ENCODE measurements at regions not wholly inside any gene's neighbourhood (a gene's known extent, or its start where the extent isn't known, plus 50 kb on each side); places are given as distances from the start of the nearest gene placed in this dataset.

GRCh38 chr3:180375831-180376230 lies 226.1 kb upstream of the TTC14 start:
- no peak overlapping the region for H3K4me3 ChIP-seq (ENCODE audit: low read depth, low read length, poor library complexity, severe bottlenecking)
- 0 out of 2 replicates have a peak, but pooled peaks cover 2% of the 10 kb centered on the region for H3K9me3 ChIP-seq (ENCODE audit: low read length)
- no peak overlapping the region for H3K27ac ChIP-seq (ENCODE audit: low read depth, low read length, poor library complexity, severe bottlenecking)
- no peaks in the 10 kb centered on the region for H3K4me1 ChIP-seq (ENCODE audit: insufficient read depth, low read length, severe bottlenecking)
- H3K79me2 ChIP-seq (ENCODE audit: insufficient read depth, low read length), result no peaks in the 10 kb centered on the region
- no peaks in the 10 kb centered on the region for H4K20me1 ChIP-seq (ENCODE audit: insufficient read depth, low read length)
- no peaks in the 10 kb centered on the region for H3K27me3 ChIP-seq (ENCODE audit: insufficient read depth, low read length)
- H3K36me3 ChIP-seq (ENCODE audit: insufficient read depth, low read length), result no peaks in the 10 kb centered on the region
- no peaks in the 10 kb centered on the region for H3K9me2 ChIP-seq (ENCODE audit: low read depth, low read length)
- no peak overlapping the region for H3K9ac ChIP-seq (ENCODE audit: low read length)
- no peak overlapping the region for H3K4me2 ChIP-seq (ENCODE audit: low read length)
- H2AFZ ChIP-seq (ENCODE audit: low read length), result no peak overlapping the region
- TF ChIP-seq, protein P1, sequence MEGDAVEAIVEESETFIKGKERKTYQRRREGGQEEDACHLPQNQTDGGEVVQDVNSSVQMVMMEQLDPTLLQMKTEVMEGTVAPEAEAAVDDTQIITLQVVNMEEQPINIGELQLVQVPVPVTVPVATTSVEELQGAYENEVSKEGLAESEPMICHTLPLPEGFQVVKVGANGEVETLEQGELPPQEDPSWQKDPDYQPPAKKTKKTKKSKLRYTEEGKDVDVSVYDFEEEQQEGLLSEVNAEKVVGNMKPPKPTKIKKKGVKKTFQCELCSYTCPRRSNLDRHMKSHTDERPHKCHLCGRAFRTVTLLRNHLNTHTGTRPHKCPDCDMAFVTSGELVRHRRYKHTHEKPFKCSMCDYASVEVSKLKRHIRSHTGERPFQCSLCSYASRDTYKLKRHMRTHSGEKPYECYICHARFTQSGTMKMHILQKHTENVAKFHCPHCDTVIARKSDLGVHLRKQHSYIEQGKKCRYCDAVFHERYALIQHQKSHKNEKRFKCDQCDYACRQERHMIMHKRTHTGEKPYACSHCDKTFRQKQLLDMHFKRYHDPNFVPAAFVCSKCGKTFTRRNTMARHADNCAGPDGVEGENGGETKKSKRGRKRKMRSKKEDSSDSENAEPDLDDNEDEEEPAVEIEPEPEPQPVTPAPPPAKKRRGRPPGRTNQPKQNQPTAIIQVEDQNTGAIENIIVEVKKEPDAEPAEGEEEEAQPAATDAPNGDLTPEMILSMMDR (IDR thresholded peaks at IDR 0.05; ENCODE audit: low read length), result no peak
- no peak for TF ChIP-seq EZH2 (IDR thresholded peaks at IDR 0.05; ENCODE audit: borderline replicate concordance, low read length)
- H3F3A ChIP-seq (ENCODE audit: insufficient read depth, low read length), result no peaks in the 10 kb centered on the region

- no peaks in the 10 kb centered on the region for H3F3A ChIP-seq (ENCODE audit: insufficient read depth, low read length)
- 0 out of 2 replicates have a peak, but pooled peaks cover 2% of the 10 kb centered on the region for H3K9me3 ChIP-seq (ENCODE audit: low read length)
- H3K9ac ChIP-seq (ENCODE audit: low read length), result no peak overlapping the region
- no peaks in the 10 kb centered on the region for H3K36me3 ChIP-seq (ENCODE audit: insufficient read depth, low read length)
- no peak overlapping the region for H3K4me3 ChIP-seq (ENCODE audit: low read depth, low read length, poor library complexity, severe bottlenecking)
- H3K4me2 ChIP-seq (ENCODE audit: low read length), result no peak overlapping the region
- no peaks in the 10 kb centered on the region for H3K4me1 ChIP-seq (ENCODE audit: insufficient read depth, low read length, severe bottlenecking)
- H3K9me2 ChIP-seq (ENCODE audit: low read depth, low read length), result no peaks in the 10 kb centered on the region
- no peaks in the 10 kb centered on the region for H4K20me1 ChIP-seq (ENCODE audit: insufficient read depth, low read length)
- no peak overlapping the region for H3K27ac ChIP-seq (ENCODE audit: low read depth, low read length, poor library complexity, severe bottlenecking)
- no peaks in the 10 kb centered on the region for H3K79me2 ChIP-seq (ENCODE audit: insufficient read depth, low read length)
- H3K27me3 ChIP-seq (ENCODE audit: insufficient read depth, low read length), result no peaks in the 10 kb centered on the region
- no peak overlapping the region for H2AFZ ChIP-seq (ENCODE audit: low read length)
- TF ChIP-seq, protein P1 (IDR thresholded peaks at IDR 0.05; ENCODE audit: low read length), result no peak
- TF ChIP-seq EZH2 (IDR thresholded peaks at IDR 0.05; ENCODE audit: borderline replicate concordance, low read length), result no peak
These were observed 223.5 kb upstream of the TTC14 start for GRCh38 chr3:180378496-180378895.

DNA sequence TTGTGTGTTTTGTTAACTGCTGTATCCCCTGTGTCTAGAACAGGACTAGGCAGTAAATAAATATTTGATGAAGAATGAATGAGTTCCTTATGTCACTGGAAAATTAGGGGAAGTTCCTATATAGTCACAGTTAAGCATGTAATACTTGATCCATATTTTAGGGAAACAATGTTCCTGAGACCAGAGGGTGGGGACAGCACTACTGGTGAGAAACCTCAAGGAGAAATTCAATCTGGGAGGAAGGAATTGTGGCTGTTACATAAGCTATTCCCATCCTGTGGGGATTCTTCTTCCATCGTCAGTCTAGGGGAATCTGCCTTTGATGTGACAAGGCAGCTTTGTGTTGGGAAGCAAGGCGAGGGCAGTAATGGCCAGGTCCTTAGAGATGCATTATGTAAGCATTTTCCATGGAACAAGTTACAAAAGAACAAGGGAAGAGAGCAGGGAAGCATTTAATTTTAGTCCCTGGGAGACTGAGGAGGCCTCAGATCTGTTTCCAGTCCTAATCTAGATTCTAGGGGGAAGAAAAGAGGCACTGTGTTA lies 219.3 kb upstream of the TTC14 start:
- Histone ChIP-seq H4K20me1 (ENCODE audit: insufficient read depth, low read length) (no peaks in the 10 kb centered on the region), H3K4me1 (ENCODE audit: insufficient read depth, low read length, severe bottlenecking) (no peaks in the 10 kb centered on the region), H3K9ac (ENCODE audit: low read length) (no peak overlapping the region), H3K9me2 (ENCODE audit: low read depth, low read length) (no peaks in the 10 kb centered on the region), H3K27ac (ENCODE audit: low read depth, low read length, poor library complexity, severe bottlenecking) (no peak overlapping the region), H3K36me3 (ENCODE audit: insufficient read depth, low read length) (no peaks in the 10 kb centered on the region), H3K27me3 (ENCODE audit: insufficient read depth, low read length) (no peaks in the 10 kb centered on the region), H3K4me2 (ENCODE audit: low read length) (no peak overlapping the region), H3K79me2 (ENCODE audit: insufficient read depth, low read length) (no peaks in the 10 kb centered on the region), H3K4me3 (ENCODE audit: low read depth, low read length, poor library complexity, severe bottlenecking) (no peak overlapping the region), H3F3A (ENCODE audit: insufficient read depth, low read length) (no peaks in the 10 kb centered on the region), H3K9me3 (ENCODE audit: low read length) (no peaks in the 10 kb centered on the region), H2AFZ (ENCODE audit: low read length) (no peak overlapping the region)
- TF ChIP-seq, protein P1 (IDR thresholded peaks at IDR 0.05; ENCODE audit: low read length), result no peak
- TF ChIP-seq EZH2 (IDR thresholded peaks at IDR 0.05; ENCODE audit: borderline replicate concordance, low read length), result no peak

Measured in OCI-LY1 (cell line).